ENCODE measurements at regions not wholly inside any gene's neighbourhood (a gene's known extent, or its start where the extent isn't known, plus 50 kb on each side); places are given as distances from the start of the nearest gene placed in this dataset.

GRCh38 chr3:135311699-135312098 lies 516.6 kb downstream of the EPHB1 start:
- TF ChIP-seq, protein P1, sequence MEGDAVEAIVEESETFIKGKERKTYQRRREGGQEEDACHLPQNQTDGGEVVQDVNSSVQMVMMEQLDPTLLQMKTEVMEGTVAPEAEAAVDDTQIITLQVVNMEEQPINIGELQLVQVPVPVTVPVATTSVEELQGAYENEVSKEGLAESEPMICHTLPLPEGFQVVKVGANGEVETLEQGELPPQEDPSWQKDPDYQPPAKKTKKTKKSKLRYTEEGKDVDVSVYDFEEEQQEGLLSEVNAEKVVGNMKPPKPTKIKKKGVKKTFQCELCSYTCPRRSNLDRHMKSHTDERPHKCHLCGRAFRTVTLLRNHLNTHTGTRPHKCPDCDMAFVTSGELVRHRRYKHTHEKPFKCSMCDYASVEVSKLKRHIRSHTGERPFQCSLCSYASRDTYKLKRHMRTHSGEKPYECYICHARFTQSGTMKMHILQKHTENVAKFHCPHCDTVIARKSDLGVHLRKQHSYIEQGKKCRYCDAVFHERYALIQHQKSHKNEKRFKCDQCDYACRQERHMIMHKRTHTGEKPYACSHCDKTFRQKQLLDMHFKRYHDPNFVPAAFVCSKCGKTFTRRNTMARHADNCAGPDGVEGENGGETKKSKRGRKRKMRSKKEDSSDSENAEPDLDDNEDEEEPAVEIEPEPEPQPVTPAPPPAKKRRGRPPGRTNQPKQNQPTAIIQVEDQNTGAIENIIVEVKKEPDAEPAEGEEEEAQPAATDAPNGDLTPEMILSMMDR (IDR thresholded peaks at IDR 0.05), result no peak
- no peak for TF ChIP-seq POLR2A (IDR thresholded peaks at IDR 0.05)

Measured in sigmoid colon (tissue), 3 donors.